GM19023 (cell line): ENCODE measurements at regions not wholly inside any gene's neighbourhood (a gene's known extent, or its start where the extent isn't known, plus 50 kb on each side); places are given as distances from the start of the nearest gene placed in this dataset.

Source experiments
- ATAC-seq: cut with Tn5 transposase; IDR thresholded peaks from one replicate; pipeline ENCODE4 v1.9.1; 2021; ENCODE audit warnings: mild to moderate bottlenecking, moderate library complexity; ENCODE audit not compliant: unreplicated experiment

- ATAC-seq = no peak
Observed at GRCh38 chr1:214923278-214923915, 159.1 kb upstream of the KCNK2 start.

GRCh38 chr1:214927796-214928195 is 154.7 kb upstream of the KCNK2 start:
- no peak for ATAC-seq

DNA sequence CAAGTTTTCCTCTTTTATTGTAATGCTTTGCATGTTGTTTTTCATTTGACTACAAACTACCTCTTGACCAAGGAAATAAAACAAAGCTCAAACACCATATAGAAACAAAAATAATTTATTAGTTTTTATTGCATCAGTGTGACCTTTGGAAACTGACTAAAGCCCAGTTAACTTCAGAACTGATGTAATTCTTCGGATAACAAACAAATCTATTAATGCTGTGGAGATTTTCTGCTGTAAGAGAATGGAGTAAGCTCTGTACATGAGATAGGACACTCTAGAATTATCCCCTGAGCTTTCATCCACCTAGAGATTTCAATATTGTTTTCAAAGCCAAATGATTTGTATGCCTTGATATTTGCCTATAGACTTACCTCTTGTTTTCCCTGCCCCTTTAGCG is 154.0 kb upstream of the KCNK2 start:
- no peak for ATAC-seq

DNA sequence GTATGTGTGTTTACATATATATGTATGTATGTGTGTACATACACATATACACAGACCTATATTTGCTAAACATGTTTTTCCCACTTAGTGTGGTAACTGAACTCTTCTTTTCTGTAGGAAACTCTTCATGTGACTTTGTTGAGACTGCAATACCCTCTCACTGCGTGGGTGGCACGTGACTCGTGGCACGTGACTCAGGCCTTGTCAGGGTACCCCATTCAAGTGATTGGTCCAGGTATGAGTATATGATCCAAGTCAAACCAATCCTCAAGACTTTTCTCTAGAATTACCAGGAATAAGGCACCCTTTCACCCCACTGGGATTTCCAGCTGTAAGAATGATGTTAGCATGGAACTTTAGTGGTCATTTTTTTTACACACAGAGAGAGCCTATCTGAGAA is 149.2 kb upstream of the KCNK2 start:
- no peak for ATAC-seq

GRCh38 chr1:214934045-214934444 is 148.5 kb upstream of the KCNK2 start:
- no peak for ATAC-seq

- ATAC-seq = no peak
Observed at GRCh38 chr1:214935258-214935657, 147.3 kb upstream of the KCNK2 start.

DNA sequence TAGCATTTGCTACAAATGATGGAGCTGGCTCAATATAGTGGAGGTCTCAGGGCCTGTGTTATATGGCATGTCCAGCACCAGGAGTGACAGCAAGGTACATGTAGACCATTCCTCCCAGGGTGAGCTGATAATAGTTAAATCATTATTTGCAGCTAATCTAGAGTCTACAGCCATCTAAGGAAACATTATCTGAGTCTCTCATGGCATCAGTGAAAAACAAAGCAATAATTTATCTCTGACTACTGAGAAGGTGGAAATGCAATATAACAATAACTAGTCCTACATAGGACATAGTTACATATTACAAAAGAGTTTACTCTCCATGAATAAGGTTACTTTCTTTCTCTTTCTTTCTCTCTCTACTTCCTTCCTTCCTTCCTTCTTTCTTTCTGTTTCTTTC is 143.4 kb upstream of the KCNK2 start:
- no peak for ATAC-seq

DNA sequence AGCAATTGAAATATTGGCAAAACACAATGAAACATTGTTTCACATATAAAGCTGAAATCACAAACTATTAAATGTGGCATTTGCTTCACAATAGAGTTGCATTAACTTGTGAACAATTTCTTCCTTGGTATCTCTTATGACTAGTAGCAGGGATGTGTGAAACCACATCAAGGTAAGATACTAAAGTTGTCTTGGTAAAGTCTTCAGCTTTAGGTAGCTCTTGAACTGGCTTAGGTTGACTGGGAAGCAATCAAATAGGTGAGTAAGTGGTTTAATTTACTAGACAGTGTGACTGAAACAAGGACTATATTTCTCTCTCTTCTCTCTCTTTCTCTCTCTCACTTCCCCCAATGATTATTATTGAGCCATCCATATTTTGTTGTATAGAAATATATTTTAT is 141.5 kb upstream of the KCNK2 start:
- ATAC-seq = no peak

DNA sequence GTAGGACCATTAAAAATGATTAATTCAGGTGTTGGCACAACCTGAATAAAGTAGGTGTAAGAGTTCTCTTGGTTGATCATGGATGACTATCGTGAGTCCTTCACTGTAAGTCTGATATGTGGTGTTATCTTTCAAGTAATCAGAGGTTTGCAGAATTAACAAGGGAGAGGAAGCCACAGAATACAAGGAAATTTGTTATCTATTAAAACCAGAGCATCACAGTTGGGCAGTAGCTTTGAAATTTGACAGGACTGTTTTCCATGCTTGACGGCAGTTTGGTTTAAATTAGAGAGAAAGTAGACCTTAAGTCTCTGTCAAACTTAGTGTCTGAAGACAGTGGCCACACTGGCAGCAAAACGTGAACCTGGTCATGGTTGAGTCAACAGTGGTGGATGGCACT is 139.5 kb upstream of the KCNK2 start:
- no peak for ATAC-seq

- no peak for ATAC-seq
Observed at GRCh38 chr1:214946615-214947014, 135.9 kb upstream of the KCNK2 start.

DNA sequence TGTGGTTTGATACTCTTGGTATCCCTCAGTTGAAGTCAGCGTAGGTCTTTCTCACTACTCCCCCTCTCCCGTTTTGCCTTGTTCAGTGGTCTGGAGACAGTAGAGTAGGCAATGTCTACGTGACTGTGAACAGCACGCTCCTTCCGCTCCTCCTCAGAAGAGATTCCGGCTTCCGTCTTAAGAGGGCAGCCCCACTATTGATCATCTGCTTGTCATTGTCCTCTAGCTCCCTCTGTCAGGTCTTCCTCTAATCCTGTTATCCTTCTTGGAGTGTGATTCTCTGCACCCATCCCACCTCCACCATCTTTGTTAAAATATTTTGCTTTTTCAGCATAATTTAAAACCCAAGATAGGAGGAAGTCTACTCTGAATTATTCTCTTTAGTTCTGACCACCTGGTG is 129.9 kb upstream of the KCNK2 start:
- ATAC-seq = no peak

GRCh38 chr1:214953901-214954616 is 128.5 kb upstream of the KCNK2 start:
- no peak for ATAC-seq

GRCh38 chr1:214954617-214954949 is 128.0 kb upstream of the KCNK2 start:
- no peak for ATAC-seq

GRCh38 chr1:214957330-214958137 is 125.0 kb upstream of the KCNK2 start:
- ATAC-seq = no peak

- no peak for ATAC-seq
Observed at GRCh38 chr1:214958486-214958885, 124.1 kb upstream of the KCNK2 start.

DNA sequence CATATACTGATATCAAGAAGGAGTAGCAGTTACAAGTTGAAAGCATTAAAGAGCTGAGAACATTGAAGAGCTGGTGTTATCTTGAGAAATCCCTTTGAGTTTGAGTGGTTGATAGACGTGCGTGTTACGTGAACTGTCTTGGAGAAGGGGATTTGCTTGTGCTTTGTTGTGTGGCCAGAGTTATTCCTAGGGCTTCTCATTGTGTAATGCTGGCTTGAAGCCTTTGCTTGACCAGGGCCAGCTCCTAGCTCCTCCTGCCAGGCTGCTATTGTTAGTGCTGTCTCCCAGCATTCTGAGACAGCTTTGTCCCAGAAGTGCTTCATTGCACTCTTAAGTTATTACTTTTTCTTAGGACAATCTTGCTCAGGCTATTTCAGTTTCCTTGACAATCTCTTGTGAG is 116.2 kb upstream of the KCNK2 start:
- ATAC-seq = no peak

DNA sequence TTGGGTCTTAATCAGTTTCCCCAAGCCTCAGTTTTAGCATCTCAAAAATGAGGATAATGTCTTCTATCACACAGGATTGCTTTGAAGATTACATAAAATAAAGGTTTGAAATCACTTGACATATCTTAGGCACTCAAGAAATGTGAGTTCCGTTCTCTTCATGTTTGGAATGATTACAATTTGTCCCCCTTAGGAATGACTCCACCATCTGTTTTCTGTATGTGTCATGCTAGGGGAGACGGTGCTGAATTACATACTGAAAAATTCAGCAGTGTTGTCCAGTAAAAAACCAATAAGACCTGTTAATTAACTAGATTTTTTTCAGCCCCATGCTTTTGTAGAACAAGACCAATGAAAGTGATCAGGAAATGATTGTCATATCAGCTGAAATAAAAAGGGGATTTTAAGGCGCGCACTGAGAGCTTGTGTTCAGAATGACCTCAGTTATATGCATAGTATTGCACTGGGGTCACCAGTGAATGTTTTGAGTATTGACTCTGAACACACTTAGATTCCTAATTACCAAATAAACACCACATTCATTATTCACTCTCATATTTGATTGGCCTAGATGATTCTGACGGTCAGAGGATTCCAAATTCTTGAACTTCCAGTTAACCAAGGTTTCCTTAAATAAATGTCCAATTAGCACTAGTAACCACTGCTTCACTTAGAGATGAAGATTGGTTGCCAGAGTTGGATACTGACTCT is 114.5 kb upstream of the KCNK2 start:
- no peak for ATAC-seq

DNA sequence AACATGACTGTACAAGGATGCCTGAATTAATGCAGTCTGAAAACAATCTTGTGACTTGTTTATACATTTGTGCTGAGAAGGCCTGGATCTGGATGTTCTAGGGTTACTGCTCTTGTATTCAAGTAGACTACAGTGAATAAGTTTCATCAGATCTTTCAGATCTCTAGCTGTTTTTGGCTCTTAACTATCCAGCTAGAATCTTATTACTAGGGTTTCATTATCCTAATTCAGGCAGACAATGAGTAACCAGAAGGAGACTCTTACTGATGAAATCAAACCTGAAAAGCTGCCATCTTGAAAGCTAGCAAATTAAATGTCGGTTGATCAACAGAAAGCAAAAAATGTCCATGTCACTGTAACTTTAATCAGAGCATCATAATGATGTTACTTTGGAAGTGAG is 112.5 kb upstream of the KCNK2 start:
- ATAC-seq = no peak

- no peak for ATAC-seq
Observed at GRCh38 chr1:214971071-214971470, 111.5 kb upstream of the KCNK2 start.

DNA sequence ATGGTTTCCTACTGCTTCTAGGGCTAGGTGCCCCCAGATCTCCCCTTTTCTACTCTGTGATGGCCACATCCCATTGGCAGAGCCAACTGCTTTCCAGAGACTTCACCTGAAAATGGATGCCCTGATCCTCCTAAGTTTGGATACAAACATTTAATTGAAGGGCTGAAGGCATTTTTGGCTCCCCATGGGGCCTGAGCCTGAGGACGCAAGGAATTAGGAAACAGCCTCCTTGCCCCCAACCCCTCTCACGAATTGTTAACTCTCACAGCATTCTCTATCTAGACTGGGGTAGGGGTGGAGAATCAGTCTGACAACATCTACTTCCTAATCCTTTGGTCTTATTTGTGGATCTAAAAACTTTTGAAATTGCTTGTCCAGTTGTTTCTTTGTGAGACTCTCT is 108.5 kb upstream of the KCNK2 start:
- no peak for ATAC-seq

GRCh38 chr1:214976665-214977064 is 105.9 kb upstream of the KCNK2 start:
- ATAC-seq = no peak

GRCh38 chr1:214977110-214977509 is 105.4 kb upstream of the KCNK2 start:
- no peak for ATAC-seq
